Suprapubic skin (tissue), 4 donors: ENCODE measurements at regions not wholly inside any gene's neighbourhood (a gene's known extent, or its start where the extent isn't known, plus 50 kb on each side); places are given as distances from the start of the nearest gene placed in this dataset.
A peak's percentile ranks its signal among the peaks of the same experiment; 100 is the strongest.
"Not testable (repeated sequence)": the region's sequence is repeated elsewhere in the genome, so short reads cannot be mapped to it uniquely, and the experiment has no call there.

Experiments used
- DNase-seq, 2 donors: peaks; one replicate each; pipeline ENCODE4 v3.0.0-alpha.2; 2019; ENCODE audit warnings: low spot score in 2 of 2
- H3K27ac ChIP-seq: fragments of 200-600 bp; sonication (generic); one replicate; pipeline ENCODE4 v1.5.1; 2019
- H3K27me3 ChIP-seq: fragments of 200-600 bp; sonication (generic); one replicate; pipeline ENCODE4 v1.5.1; 2019
- H3K36me3 ChIP-seq: fragments of 200-600 bp; sonication (generic); one replicate; pipeline ENCODE4 v1.5.1; 2019
- H3K4me1 ChIP-seq: fragments of 200-600 bp; sonication (generic); one replicate; pipeline ENCODE4 v1.5.1; 2019
- H3K4me3 ChIP-seq: fragments of 200-600 bp; sonication (generic); one replicate; pipeline ENCODE4 v1.5.1; 2019; ENCODE audit warnings: mild to moderate bottlenecking
- H3K9me3 ChIP-seq: fragments of 200-600 bp; sonication (generic); one replicate; pipeline ENCODE4 v1.5.1; 2019
- CTCF ChIP-seq, 2 donors: fragments of 200-600 bp in 1 of 2; fragments of 450-650 bp in 1 of 2; sonication (generic) in 1 of 2; IDR thresholded peaks; one replicate each; pipeline ENCODE4 v1.5.1; 2016 to 2019; ENCODE audit warnings: antibody characterized with exemption in 2 of 2, mild to moderate bottlenecking in 1 of 2, moderate library complexity in 1 of 2
- EP300 ChIP-seq: sonication (generic); formaldehyde crosslinking; IDR thresholded peaks from one replicate; pipeline ENCODE4 v1.6.1; 2017; ENCODE audit warnings: antibody characterized with exemption
- POLR2A ChIP-seq, 2 donors: fragments of 450-650 bp; IDR thresholded peaks; one replicate each; pipeline ENCODE4 v1.6.1; 2017; ENCODE audit warnings: antibody characterized with exemption in 2 of 2, mild to moderate bottlenecking in 2 of 2, moderate library complexity in 2 of 2
- POLR2AphosphoS5 ChIP-seq, 3 donors: sonication (generic); formaldehyde crosslinking; IDR thresholded peaks; one replicate each; pipeline ENCODE4 v1.6.1; 2017; ENCODE audit warnings: antibody characterized with exemption in 3 of 3
- WGBS: methylation state at CpG from one replicate; pipeline ENCODE4 v1.1.5; 2018; 5-methylcytosine and 5-hydroxymethylcytosine counted together

DNA sequence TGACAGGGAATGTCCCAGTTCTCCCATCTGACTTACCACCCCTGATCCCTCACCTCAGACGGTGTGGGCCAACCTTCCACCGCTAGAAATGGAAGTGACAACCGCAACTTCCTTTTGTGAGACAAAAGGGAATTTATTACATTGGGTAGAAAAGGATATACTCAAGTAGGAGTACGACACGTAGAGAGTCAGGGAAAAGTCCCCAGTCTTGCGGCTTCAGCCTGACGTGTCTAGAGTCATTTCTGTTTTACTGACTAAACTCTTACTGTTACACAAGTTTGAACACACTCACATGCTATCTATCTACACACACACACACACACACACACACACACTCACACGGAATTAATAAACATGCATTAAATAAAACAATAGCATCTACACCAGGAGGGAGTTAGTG is 178.9 kb downstream of the COPRS start:
- H3K9me3 ChIP-seq = no peaks in the 10 kb centered on the region
- no peak for DNase-seq
- H3K27me3 ChIP-seq = no peaks in the 10 kb centered on the region
- no peaks in the 10 kb centered on the region for H3K36me3 ChIP-seq
- H3K27ac ChIP-seq = no peak overlapping the region
- no peak overlapping the region for H3K4me3 ChIP-seq
- WGBS = 80% methylated on average over 8 of the region's 8 CpGs
- H3K4me1 ChIP-seq = peaks cover 12% of the 10 kb centered on the region
- TF ChIP-seq EP300 = no peak
- no peak for TF ChIP-seq POLR2A (IDR thresholded peaks at IDR 0.05)
- no peak for TF ChIP-seq POLR2AphosphoS5 (IDR thresholded peaks at IDR 0.05)

DNA sequence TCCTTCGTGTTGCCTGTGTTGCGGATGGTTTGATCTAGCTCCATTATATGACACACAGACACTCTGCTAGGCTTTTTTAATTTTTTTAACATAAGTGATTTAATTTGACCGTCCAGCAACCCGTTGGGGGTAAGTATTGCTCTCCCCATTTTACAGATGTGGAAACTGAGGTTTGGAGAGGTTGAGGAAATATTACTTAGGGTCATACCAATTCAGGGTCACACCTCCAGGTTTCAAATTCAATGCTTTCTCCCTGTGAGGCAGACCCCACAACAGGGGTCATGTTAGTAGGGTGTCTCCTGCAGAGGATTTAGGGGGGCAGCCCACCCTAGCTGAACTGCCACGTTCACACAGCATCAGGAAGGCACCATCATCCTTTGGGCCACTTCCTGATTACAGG is 179.4 kb downstream of the COPRS start:
- H3K4me3 ChIP-seq = no peak overlapping the region
- H3K36me3 ChIP-seq = no peaks in the 10 kb centered on the region
- no peak for TF ChIP-seq EP300
- no peak for TF ChIP-seq POLR2A (IDR thresholded peaks at IDR 0.05)
- peaks cover 16% of the 10 kb centered on the region for H3K4me1 ChIP-seq
- 93% methylated on average over 4 of the region's 5 CpGs for WGBS
- DNase-seq = no peak
- no peak overlapping the region for H3K27ac ChIP-seq
- H3K27me3 ChIP-seq = no peaks in the 10 kb centered on the region
- H3K9me3 ChIP-seq = no peaks in the 10 kb centered on the region

- Histone ChIP-seq H3K27ac (no peak overlapping the region), H3K9me3 (no peaks in the 10 kb centered on the region), H3K36me3 (no peaks in the 10 kb centered on the region), H3K4me3 (no peak overlapping the region), H3K4me1 (peaks cover 24% of the 10 kb centered on the region), H3K27me3 (no peaks in the 10 kb centered on the region)
- WGBS = 9% methylated on average over 1 of the region's 1 CpG
- TF ChIP-seq EP300 (no peak), CTCF (IDR thresholded peaks at IDR 0.05) (no peak), POLR2AphosphoS5 (IDR thresholded peaks at IDR 0.05) (no peak), POLR2A (IDR thresholded peaks at IDR 0.05) (no peak)
- peak in 1 of 2 donors; percentile 29 for DNase-seq
Measured at GRCh38 chr17:31678431-31678830, 180.6 kb downstream of the COPRS start.

- H3K27ac ChIP-seq = no peak overlapping the region
- no peak for TF ChIP-seq POLR2A (IDR thresholded peaks at IDR 0.05)
- no peak for TF ChIP-seq CTCF (IDR thresholded peaks at IDR 0.05)
- no peaks in the 10 kb centered on the region for H3K9me3 ChIP-seq
- H3K27me3 ChIP-seq = no peaks in the 10 kb centered on the region
- 88% methylated on average over 5 of the region's 6 CpGs for WGBS
- H3K36me3 ChIP-seq = no peaks in the 10 kb centered on the region
- DNase-seq = no peak
- peaks cover 24% of the 10 kb centered on the region for H3K4me1 ChIP-seq
- no peak overlapping the region for H3K4me3 ChIP-seq
Measured at GRCh38 chr17:31677681-31678080, 181.4 kb downstream of the COPRS start.

DNA sequence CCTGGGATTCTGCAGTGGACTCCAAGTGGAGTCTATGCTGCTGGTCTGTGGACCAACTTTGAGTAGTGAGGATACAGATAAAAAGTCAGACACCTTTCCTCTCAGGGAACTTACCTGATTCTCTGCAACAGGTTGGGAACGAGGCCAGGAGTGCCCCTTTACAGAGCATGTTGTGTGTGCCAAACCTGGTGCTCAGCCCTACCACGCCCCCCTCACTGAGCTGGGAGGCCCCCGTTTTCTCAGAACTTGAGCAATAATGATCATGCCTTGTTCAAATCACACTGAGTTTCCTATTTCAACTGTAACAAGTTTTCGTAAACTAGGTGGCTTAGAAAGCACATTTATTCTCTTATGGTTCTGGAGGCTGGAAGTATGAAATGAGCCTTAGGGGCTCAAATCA is 182.0 kb downstream of the COPRS start:
- no peaks in the 10 kb centered on the region for H3K27me3 ChIP-seq
- H3K36me3 ChIP-seq = no peaks in the 10 kb centered on the region
- DNase-seq = peak in 1 of 2 donors; percentile 66
- H3K4me3 ChIP-seq = no peak overlapping the region
- peaks cover 28% of the 10 kb centered on the region for H3K4me1 ChIP-seq
- no peaks in the 10 kb centered on the region for H3K9me3 ChIP-seq
- TF ChIP-seq EP300 (no peak), POLR2AphosphoS5 (IDR thresholded peaks at IDR 0.05) (no peak), CTCF (IDR thresholded peaks at IDR 0.05) (no peak), POLR2A (IDR thresholded peaks at IDR 0.05) (no peak)
- H3K27ac ChIP-seq = no peak overlapping the region
- 83% methylated on average over 4 of the region's 4 CpGs for WGBS

- not testable (repeated sequence) for H3K27me3 ChIP-seq, H3K9me3 ChIP-seq, H3K27ac ChIP-seq, DNase-seq, H3K4me3 ChIP-seq, H3K36me3 ChIP-seq
- 56% methylated on average over 5 of the region's 5 CpGs for WGBS
- H3K4me1 ChIP-seq = peaks cover 30% of the 10 kb centered on the region
Measured at GRCh38 chr17:31675392-31675791, 183.7 kb downstream of the COPRS start.

GRCh38 chr17:31674717-31675349 is 184.2 kb downstream of the COPRS start:
- no peak overlapping the region for H3K4me3 ChIP-seq
- no peak for TF ChIP-seq CTCF (IDR thresholded peaks at IDR 0.05)
- TF ChIP-seq EP300 = no peak
- TF ChIP-seq POLR2A (IDR thresholded peaks at IDR 0.05) = no peak
- no peaks in the 10 kb centered on the region for H3K36me3 ChIP-seq
- DNase-seq = no peak
- H3K9me3 ChIP-seq = no peaks in the 10 kb centered on the region
- H3K27ac ChIP-seq = no peak overlapping the region
- WGBS = 50% methylated on average over 5 of the region's 5 CpGs
- peaks cover 30% of the 10 kb centered on the region for H3K4me1 ChIP-seq
- H3K27me3 ChIP-seq = peaks cover 3% of the 10 kb centered on the region
